HG03108 (cell line): ENCODE measurements at regions not wholly inside any gene's neighbourhood (a gene's known extent, or its start where the extent isn't known, plus 50 kb on each side); places are given as distances from the start of the nearest gene placed in this dataset.
"Not testable (repeated sequence)": the region's sequence is repeated elsewhere in the genome, so short reads cannot be mapped to it uniquely, and the experiment has no call there.

Experiments used
- ATAC-seq: cut with Tn5 transposase; IDR thresholded peaks from one replicate; pipeline ENCODE4 v1.9.1; 2021; ENCODE audit warnings: moderate library complexity; ENCODE audit not compliant: unreplicated experiment

- no peak for ATAC-seq
These were observed 284.4 kb upstream of the RGPD4 start for GRCh38 chr2:107542314-107542740.

- ATAC-seq, result no peak
These were observed 282.9 kb upstream of the RGPD4 start for GRCh38 chr2:107543793-107544192.

- no peak for ATAC-seq
These were observed 281.6 kb upstream of the RGPD4 start for GRCh38 chr2:107545066-107545465.

- no peak for ATAC-seq
These were observed 280.8 kb upstream of the RGPD4 start for GRCh38 chr2:107545851-107546250.

GRCh38 chr2:107548216-107548615, 278.5 kb upstream of the RGPD4 start:
- ATAC-seq, result no peak

- ATAC-seq, result no peak
These were observed 273.6 kb upstream of the RGPD4 start for GRCh38 chr2:107553046-107553445.

- ATAC-seq, result no peak
These were observed 273.2 kb upstream of the RGPD4 start for GRCh38 chr2:107553539-107553938.

GRCh38 chr2:107556038-107556627, 270.6 kb upstream of the RGPD4 start:
- no peak for ATAC-seq

GRCh38 chr2:107558295-107558694, 268.4 kb upstream of the RGPD4 start:
- ATAC-seq, result no peak

- no peak for ATAC-seq
These were observed 257.2 kb upstream of the RGPD4 start for GRCh38 chr2:107569496-107569895.

- ATAC-seq, result no peak
These were observed 255.8 kb upstream of the RGPD4 start for GRCh38 chr2:107570876-107571275.

- ATAC-seq, result not testable (repeated sequence)
These were observed 253.8 kb upstream of the RGPD4 start for GRCh38 chr2:107572890-107573289.

GRCh38 chr2:107576991-107577390, 249.7 kb upstream of the RGPD4 start:
- no peak for ATAC-seq

GRCh38 chr2:107582487-107582886, 244.2 kb upstream of the RGPD4 start:
- no peak for ATAC-seq

GRCh38 chr2:107584577-107584976, 242.1 kb upstream of the RGPD4 start:
- ATAC-seq, result no peak

GRCh38 chr2:107585851-107586250, 240.8 kb upstream of the RGPD4 start:
- ATAC-seq, result no peak

- no peak for ATAC-seq
These were observed 238.5 kb upstream of the RGPD4 start for GRCh38 chr2:107588181-107588580.

- no peak for ATAC-seq
These were observed 237.6 kb upstream of the RGPD4 start for GRCh38 chr2:107589079-107589491.

- no peak for ATAC-seq
These were observed 235.0 kb upstream of the RGPD4 start for GRCh38 chr2:107591561-107592279.

GRCh38 chr2:107592280-107592624, 234.4 kb upstream of the RGPD4 start:
- no peak for ATAC-seq

- no peak for ATAC-seq
These were observed 231.4 kb upstream of the RGPD4 start for GRCh38 chr2:107595285-107595684.

GRCh38 chr2:107595749-107596148, 230.9 kb upstream of the RGPD4 start:
- ATAC-seq, result no peak

GRCh38 chr2:107597507-107597906, 229.2 kb upstream of the RGPD4 start:
- no peak for ATAC-seq
